CD4-positive, alpha-beta T cell treated with Interleukin-6 for 4 hours (primary cell): ENCODE measurements at regions not wholly inside any gene's neighbourhood (a gene's known extent, or its start where the extent isn't known, plus 50 kb on each side); places are given as distances from the start of the nearest gene placed in this dataset.
A peak's percentile ranks its signal among the peaks of the same experiment; 100 is the strongest.

Experiments
- DNase-seq: peaks from one replicate; pipeline ENCODE4 v3.0.0-alpha.2; 2020; ENCODE audit warnings: mixed read lengths

DNA sequence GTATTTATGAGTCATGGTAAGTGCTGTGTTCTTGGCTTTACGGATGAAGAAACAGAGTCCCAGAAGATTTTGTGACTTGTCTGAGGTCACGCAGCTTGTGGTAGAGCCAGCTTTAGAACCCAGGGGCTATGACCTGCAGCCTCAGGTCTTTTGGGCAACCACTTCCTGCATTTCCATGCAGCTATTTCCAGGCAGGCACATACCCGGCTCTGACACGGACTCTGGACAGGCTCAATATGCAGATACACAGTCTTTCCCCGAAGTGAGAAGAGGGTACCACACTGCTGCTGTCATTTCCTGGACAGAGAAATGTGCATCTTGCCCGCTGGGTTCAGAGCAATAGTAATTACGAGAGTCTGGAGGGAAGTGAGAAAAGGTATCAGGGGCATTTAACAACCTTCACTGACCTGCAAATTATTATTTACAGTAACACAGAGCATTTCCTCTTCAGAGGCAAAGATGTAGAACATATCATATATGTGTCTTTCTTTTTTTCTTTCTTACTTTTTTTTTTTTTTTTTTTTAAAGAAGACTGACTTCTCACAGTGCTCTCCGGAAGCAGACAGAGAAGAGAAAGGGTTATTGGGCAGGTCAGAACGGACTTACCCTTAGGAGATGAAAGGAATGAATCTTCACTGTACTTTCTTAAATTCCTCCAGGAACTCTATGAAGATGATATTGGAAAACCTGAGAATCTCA is 185.1 kb downstream of the CLIC5 start:
- peak; percentile 13 for DNase-seq

DNA sequence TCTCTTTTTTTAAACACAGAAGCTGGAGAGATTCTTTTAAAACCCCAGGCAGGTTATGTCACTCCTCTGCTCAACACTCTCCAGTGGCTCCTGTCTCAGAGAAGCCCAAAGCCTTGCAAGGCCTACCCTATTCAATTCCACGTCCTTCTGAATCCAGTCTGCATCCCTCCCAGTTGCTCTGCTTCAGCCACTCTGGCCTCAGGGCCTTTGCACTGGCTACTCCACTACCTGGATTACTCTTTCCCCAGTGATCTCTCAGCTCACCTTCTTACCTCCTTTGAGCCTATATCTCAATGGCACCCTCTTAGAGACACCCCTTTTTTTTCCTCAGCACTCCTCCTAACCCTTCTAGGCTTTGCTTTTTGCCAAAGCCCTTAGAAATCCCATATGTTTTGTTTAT is 185.8 kb downstream of the CLIC5 start:
- DNase-seq, result no peak

DNA sequence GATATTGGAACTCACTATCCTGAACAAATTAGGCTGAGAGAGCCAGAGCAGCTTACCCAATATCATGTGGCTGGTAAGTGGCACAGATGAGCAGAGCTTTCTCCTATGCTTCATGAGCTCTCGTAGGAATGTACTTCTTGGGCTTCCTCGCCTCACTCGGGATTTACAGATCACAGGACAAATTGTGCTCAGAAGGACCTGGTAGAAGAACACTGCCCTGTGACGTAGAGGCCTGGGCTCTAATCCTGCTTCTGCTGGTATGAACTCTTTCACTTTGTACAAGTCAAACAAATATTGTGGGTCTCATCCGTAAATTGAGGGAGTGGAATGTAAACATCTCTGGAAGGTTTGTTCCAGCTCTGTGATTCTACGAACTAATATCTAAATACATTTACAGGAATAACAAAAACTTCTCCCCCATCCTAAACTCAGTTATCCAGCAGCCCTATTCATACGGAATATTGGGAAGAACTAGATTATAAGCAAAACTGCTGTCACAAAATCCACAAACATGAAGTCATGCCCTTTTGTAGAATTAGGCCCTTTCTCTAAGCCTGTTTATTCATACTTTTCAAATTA is 187.6 kb downstream of the CLIC5 start:
- no peak for DNase-seq

DNA sequence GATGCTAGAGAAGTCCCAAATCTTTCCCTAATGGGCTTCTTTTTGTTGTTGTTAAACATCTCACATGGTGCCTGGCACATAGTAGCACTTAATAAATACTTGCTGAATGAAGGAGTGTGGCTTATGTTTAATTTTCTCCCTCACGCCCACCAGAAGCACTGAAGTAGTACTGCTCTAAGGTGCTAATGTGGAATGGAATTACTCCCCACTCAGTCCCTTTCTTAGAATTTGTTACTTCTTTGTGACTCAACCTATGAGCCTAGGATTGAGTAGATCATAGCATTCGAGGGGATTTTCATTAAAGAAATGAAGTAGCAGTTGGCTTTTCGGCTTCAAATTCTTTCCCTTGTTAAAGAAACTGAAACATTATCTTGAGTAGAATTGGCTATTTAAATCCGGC is 192.8 kb downstream of the CLIC5 start:
- DNase-seq, result no peak

DNA sequence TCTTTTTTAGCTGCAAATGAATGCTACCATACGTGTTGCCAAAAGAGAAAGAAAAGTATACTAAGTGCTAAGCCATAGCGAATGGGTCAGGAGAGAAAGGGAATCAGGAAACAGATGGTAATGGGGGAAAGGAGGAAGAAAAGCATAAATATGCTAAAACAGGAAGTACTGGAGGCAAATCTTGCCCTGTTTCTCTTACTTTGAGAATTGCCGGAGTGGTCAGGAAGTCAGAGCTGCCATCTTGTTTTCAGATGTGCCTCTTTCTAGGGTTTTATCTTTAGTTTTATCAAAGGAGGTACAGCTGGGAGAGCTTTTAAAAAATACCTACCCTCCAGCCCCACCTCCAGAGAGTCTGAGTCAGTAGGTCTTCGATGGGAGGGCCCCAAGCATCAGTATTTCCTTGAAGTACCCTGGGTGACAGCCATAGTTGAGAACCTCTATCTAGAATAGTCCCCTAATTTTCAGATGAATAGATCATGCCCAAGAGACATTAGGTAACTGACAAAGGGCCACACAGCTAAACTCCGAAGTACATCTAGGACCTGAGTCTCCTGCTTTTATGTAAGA is 193.3 kb downstream of the CLIC5 start:
- no peak for DNase-seq

DNA sequence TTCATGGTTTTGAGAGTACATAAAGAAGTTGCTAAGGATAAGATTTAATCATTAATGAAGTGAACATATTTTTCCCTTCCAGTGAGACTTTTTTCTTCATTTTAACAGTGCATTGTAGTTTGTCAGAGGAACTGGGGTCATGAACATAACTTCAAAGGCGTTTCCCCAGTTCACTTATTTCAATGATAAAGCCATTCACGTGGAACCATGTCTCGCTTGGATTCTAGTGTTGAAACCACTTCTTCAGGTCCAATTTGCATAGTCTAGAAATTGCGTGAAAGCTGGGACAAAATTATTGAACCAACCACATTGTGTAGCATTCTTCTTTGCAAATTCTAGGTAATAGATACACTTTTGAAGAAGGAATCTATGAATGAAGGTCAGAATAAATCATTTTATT is 197.0 kb downstream of the CLIC5 start:
- DNase-seq, result no peak

DNA sequence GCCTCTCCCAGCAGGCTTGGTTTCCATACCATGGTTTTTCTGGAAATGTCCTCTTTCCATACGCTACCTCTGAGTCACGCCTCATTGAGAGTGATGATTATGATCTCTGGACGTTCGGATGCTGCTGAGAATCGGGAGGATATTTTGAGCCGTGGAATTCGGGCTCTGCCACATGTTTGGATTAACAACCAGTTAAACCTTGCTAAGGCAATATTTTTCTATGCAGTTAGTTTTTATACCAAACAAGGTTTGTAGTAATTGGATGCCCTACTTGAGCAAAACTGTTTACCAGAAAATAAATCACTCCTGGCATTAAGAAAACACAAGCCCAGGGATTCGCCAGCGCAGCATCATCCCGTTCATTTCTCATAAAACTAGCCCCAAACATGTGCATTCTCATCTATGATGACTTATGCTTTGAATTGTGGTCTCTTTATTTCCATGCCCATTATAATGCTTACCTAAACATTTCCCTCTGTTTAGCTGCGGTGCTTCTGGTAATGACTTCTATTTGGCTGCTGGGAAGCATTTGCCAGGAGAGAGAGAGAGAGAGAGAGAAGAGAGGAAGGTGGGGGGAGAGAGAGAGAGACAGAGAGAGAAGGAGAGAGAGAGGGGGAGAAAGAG is 198.9 kb downstream of the CLIC5 start:
- DNase-seq, result no peak

DNA sequence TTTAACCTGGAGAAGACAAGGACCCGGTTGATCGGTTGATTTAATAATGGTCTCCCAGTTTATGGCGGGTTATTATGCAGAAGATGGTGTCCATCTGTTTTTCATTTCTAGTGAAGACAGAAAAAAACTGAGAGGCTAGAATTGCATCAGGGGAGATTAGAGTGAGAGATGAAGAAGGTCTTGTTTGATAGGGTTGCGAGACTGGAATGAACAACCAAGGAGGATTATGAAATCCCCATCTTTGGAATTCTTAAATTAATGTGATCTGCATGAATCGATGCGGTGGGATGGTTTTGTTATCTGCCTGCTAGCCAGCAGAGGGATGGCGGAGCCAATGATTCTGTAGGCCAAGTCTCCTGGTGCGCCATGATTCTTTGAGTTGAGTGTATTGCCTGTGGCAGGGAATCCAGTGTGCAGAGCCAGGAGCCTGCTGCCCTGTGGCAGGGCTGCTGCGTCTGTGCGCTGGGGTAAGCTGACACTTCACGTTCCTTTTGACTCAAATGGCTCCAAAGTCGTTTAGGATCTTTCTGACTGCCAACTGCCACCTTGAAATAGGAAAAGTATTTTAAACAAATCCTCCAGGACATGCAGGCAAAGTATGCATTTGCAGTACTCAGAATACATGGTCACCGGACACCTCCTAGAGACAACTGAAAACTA is 200.1 kb downstream of the CLIC5 start:
- DNase-seq, result no peak

DNA sequence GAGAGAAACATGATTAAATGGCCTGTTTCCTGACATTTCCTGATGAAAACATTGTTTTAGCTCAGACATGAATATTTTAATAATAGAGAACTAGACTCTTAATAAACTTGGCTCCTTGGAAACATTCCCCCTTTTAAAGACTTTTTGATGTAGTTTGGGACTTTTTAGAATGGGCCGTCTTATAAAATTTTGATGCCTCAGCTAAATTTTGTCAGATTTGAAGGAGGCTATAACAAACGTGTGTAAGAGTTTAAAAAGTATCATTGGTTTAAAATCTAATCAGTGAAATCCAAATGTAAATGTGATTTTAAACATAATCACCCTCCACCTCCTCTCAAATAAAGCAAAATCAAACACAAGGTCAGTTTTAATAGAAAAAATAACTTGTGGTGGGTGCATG is 200.9 kb downstream of the CLIC5 start:
- no peak for DNase-seq

DNA sequence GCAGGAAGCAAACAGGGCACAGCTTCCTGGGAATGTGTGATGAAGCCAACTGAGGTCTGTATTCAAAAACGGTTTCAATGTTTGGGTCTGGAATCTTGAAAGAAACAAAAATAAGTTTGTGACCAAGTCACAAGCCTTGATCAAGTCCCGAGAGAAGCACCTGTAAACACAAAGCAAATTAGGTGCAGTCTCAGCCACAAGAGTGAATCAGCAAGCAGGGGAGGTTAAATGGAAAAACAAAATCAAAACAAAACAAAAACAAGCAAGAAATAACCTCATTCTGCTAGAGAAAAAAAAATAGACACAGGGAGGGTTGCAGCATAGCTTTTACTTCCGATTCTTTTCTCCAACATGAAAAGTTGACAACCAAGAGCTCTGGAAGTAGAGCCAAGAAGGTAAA is 201.7 kb downstream of the CLIC5 start:
- no peak for DNase-seq

DNA sequence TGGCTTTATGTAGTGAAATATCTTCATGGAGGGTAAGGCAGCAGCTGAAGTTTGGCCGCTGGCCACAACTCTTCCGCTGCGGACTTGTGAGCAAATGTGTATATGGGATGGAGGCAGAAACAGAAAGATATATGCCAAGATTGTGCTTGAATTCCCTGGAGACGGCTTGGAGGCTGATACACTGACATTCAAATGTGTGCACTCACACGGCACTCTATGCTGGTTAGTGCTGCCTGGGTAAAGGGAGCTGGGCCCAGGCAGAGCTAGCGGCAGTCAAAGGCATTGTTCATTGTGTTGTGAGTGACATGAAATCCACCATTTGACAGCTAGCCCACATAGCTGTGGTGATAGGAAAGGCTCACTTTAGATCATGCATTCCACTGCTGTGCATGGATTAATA is 202.7 kb downstream of the CLIC5 start:
- DNase-seq, result no peak

DNA sequence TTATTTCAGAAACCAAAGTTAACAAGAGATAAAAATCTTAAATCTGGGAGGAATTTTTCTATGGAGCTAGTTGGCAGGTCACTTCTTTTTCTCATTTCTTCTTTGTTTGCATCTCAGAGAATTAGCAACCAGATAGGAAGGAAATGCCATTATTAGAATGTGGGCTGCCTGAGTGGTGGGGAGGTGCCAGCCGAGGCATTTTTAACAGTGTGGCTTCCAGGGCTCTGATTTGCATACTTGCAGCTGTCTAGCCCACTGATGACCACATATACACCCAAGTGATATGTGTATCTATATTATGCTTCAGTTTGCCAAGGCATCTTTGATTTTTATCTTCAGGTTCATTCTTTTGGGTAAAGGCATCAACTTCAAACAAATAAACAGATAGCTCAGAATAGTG is 206.7 kb downstream of the CLIC5 start:
- DNase-seq, result no peak

DNA sequence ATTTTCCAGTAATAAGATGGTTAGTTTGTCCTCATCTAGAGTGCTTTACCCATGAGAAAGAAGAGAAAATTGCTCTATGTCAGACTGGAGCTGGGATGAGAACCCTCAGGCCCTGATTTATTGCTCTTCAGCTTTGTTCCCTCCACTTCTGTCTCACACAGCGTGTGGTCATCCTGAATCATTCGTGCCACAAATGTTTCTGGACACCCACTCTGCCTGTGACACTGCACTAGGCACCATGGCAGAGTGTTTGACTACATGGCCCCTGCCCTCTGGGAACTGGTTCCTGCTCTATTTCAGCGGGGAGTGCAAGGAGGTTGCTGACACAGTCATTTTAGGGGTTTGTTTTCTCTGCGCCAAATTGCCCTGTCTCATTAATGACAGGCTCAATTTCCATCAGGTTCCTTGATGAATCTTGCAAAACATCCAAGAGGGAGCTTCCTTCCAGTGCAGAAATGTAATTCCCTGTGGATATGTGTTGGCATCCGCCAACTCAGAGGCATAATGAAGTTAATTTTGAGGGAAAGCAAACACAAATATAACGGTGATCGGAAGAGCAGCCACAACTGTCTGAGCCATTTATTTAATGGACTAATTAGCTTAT is 207.5 kb downstream of the CLIC5 start:
- DNase-seq, result no peak

DNA sequence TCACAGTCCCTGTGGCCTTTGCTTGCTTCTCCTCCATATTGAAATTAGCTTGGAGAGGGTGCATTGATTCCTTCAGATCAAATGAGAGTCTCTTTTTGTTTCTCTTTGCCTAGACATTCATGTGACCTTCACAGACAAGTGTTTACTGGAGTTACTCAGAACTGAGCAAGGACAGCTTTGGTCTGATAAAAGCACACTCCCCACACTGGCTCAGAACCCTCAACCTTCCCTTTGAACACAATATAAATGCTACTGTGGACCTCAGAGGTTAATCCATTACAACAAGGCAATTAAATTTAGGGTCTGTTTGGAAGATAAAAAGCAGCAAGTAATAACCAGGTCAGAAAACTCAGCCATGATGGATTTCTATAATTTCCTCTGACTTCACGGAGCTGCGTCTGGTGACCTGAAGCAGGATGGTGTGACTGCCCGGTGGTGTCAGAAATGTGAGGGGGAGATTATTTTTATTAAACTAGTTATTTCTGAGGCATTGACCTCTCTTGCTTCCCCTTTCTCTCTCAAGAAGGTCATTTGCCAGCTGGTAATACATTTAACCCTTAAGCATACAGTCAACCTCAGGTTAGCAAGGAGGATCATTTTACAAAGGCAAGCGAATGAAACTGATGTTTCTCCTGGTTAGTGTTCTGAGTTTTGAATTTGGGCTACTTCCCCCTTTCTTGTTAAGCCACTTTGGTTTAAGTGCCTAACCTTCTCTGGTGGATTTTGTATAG is 208.2 kb downstream of the CLIC5 start:
- DNase-seq, result no peak

DNA sequence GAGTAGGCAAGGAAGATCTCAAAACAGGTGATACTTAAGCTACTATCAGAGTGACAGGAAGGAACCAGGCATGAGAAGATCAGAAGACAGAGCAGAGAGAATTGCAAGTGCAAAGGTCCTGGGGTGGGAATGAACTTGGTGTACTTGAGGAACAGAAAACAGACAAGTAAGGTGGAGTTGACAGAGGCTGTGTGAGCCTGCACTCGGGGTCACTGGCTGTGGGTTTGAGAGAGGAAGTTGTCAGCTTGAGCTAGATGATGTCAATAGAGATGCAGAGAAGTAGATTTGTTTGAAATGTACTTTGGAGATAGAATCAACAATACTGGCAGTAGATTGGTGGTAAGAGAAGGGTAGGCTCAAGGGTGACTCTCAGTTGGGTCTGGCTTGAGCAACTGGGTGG is 209.5 kb downstream of the CLIC5 start:
- DNase-seq, result no peak

DNA sequence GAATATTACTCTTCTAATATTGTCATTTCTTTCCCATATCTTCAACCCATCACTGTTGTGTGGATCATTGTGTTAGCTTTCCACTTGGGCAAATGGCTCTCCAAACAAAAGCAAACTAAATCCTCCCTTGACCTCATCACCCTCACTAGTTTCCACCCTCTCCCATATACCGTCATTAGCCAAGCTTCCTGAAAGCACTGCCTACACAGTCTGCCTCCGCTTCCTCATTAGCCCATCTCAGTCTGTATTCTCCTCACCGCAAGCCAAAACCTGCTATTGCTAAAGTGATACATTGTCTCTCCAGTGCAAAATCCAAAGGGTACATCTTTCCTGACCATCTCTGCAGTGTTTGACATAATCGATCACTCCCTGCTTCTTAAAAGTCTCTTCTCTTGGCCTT is 212.6 kb downstream of the CLIC5 start:
- DNase-seq, result no peak

DNA sequence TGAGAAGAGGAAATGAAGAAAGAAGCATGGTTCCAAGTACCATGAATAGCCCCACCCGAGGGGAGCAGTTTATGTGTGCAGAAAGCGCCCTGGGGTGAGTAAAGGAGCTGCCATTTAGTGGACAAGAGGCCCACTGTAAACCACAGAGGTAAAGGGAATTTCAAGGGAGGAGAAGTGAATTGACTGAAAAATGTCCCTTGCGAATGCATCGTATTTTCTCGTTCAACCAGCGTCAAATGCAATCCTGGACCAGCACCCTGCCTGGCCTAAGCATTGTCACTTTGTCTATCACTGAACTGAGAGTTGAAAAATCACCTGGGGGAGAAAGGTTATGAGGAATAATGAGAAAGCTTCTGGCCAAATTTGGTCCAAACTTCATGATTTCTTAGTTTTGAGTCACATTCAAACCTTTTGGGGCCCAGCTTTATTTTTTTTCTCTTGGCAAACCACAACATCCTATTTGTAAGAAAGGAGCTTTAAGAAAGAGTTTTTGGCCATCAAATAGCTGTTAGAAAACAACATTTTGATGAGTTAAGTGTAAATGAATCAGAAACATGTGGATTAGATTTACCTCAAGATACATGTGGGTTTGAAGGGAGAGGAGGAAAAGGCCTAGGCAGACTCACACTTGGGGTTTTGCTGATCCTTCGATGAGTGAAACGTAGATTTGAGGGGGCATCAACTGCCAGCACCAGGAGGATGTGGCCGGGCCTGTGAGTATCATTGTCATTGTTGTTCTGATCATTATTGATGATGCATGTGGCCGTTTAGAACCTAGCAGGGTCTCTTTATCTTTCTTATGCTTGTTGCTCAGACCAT is 214.0 kb downstream of the CLIC5 start:
- DNase-seq, result no peak

DNA sequence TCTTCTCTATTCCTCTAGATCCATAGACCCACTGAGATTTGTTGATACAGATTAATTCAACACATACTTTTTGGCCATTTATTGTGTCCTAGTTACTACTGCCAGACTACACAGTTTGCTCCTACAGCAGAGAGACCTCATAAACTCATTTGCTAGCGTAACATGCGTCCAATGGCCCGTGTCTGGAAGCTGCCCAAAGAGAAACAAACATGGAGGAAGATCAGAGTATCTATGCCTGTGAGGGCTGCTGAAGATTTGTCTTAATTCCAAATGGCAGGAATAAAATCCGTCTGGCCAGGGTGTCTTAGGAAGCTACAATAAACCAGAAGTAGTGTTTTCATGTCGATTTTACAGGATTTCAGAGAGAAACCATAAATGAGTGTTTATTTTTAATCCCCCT is 214.7 kb downstream of the CLIC5 start:
- no peak for DNase-seq

DNA sequence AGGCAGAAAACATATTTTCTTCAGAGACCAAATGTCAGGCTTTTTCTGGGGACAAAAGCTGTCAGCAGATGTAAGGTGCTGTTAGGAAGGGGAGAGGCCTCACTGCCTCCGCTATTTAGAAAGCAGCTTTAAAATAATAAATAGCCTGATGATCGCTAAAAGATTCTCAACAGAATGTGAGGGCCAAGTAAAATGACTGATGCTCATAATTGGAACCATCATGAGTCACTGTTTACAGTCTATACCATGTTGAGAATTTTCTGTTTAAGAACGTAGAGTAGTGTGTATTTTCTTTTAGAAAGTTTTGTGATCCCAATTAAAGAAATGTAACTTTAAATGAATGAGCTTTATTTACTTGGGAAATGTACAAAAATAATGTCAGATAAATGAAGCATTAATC is 220.0 kb downstream of the CLIC5 start:
- DNase-seq, result no peak

DNA sequence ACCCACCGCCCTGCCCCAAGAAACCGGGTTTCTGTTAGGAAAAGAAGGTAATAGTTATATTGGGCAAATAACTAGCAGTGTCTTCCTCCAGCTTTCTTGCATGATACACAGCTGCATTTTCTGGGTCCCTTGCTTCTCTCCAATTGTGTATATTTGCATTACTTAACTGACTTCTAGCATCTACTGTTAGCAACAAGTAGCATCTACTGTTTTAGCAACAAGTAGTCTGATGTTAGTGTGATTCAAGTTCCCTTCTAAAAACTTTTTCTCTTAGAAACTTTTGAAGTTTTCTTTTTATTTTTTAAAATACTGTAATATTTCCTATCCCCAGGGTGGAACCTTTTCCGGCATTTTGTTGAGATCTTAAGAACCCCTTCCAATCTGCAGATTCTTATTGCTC is 221.2 kb downstream of the CLIC5 start:
- no peak for DNase-seq
